HAP-1 (cell line): ENCODE measurements at regions not wholly inside any gene's neighbourhood (a gene's known extent, or its start where the extent isn't known, plus 50 kb on each side); places are given as distances from the start of the nearest gene placed in this dataset.

Source experiments
- DNase-seq, 2 experiments: peaks; one replicate each; pipeline ENCODE4 v3.0.0-alpha.2; 2016 to 2020; ENCODE audit warnings: low spot score in 2 of 2
- H3K27me3 ChIP-seq: fragments of 250-450 bp; sonication (Bioruptor Pico); 2 replicates; pipeline ENCODE4 v1.5.1; 2020; ENCODE audit warnings: low read depth, mild to moderate bottlenecking, moderate library complexity
- H3K36me3 ChIP-seq: fragments of 250-450 bp; sonication (Bioruptor Pico); replicated peaks from 2 replicates; pipeline ENCODE4 v1.5.1; 2020; ENCODE audit warnings: mild to moderate bottlenecking
- H3K4me1 ChIP-seq: fragments of 250-450 bp; sonication (Bioruptor Pico); 2 replicates; pipeline ENCODE4 v1.5.1; 2020; ENCODE audit warnings: mild to moderate bottlenecking
- H3K4me3 ChIP-seq: fragments of 250-450 bp; sonication (Bioruptor Pico); 2 replicates; pipeline ENCODE4 v1.5.1; 2020; ENCODE audit warnings: mild to moderate bottlenecking, moderate library complexity
- H3K9me3 ChIP-seq: fragments of 250-450 bp; sonication (Bioruptor Pico); 2 replicates; pipeline ENCODE4 v1.5.1; 2020; ENCODE audit warnings: mild to moderate bottlenecking, moderate library complexity
- in situ Hi-C: fragments of 300-500 bp; cut with MboI; formaldehyde crosslinking; loops from 3 replicates; pipeline ENCODE4 v1.14.3; 2020; ENCODE audit warnings: low sequenced_read_pairs, inconsistent platforms, mixed read lengths

GRCh38 chr5:83780699-83781350 is 60.2 kb upstream of the HAPLN1 start:
- no peak overlapping the region for H3K4me3 ChIP-seq
- H3K9me3 ChIP-seq, result 0 out of 2 replicates have a peak, but pooled peaks cover 3% of the 10 kb centered on the region
- no peaks in the 10 kb centered on the region for H3K4me1 ChIP-seq
- in situ Hi-C loops, result no loop called here
- no peak for DNase-seq
- no peaks in the 10 kb centered on the region for H3K27me3 ChIP-seq
- H3K36me3 ChIP-seq, result no peaks in the 10 kb centered on the region; the same call in 1 of the 2 replicates

- Histone ChIP-seq H3K4me3 (no peak overlapping the region), H3K27me3 (no peaks in the 10 kb centered on the region), H3K36me3 (no peaks in the 10 kb centered on the region), H3K4me1 (no peaks in the 10 kb centered on the region), H3K9me3 (0 out of 2 replicates have a peak, but pooled peaks cover 3% of the 10 kb centered on the region)
- no peak for DNase-seq
- in situ Hi-C loops, result no loop called here
Observed at GRCh38 chr5:83777856-83778255, 57.2 kb upstream of the HAPLN1 start.

- Histone ChIP-seq H3K9me3 (0 out of 2 replicates have a peak, but pooled peaks cover 3% of the 10 kb centered on the region), H3K4me3 (no peak overlapping the region), H3K4me1 (no peaks in the 10 kb centered on the region), H3K36me3 (no peaks in the 10 kb centered on the region), H3K27me3 (no peaks in the 10 kb centered on the region)
- in situ Hi-C loops, result no loop called here
- no peak for DNase-seq
Observed at GRCh38 chr5:83776437-83777031, 55.9 kb upstream of the HAPLN1 start.
